GM19324 (cell line): ENCODE measurements at regions not wholly inside any gene's neighbourhood (a gene's known extent, or its start where the extent isn't known, plus 50 kb on each side); places are given as distances from the start of the nearest gene placed in this dataset.
"Not testable (repeated sequence)": the region's sequence is repeated elsewhere in the genome, so short reads cannot be mapped to it uniquely, and the experiment has no call there.

Experiments used
- ATAC-seq: cut with Tn5 transposase; IDR thresholded peaks from one replicate; pipeline ENCODE4 v1.9.1; 2021; ENCODE audit warnings: mild to moderate bottlenecking, moderate library complexity; ENCODE audit not compliant: unreplicated experiment, low FRiP score

- no peak for ATAC-seq
Measured at GRCh38 chr3:94314218-94314883, 251.5 kb downstream of the NSUN3 start.

- no peak for ATAC-seq
Measured at GRCh38 chr3:94317017-94317416, 254.2 kb downstream of the NSUN3 start.

GRCh38 chr3:94323596-94323995, 260.7 kb downstream of the NSUN3 start:
- no peak for ATAC-seq

- ATAC-seq, result no peak
Measured at GRCh38 chr3:94331831-94332230, 269.0 kb downstream of the NSUN3 start.

GRCh38 chr3:94336046-94336753, 273.3 kb downstream of the NSUN3 start:
- no peak for ATAC-seq

GRCh38 chr3:94345101-94345500, 282.2 kb downstream of the NSUN3 start:
- no peak for ATAC-seq

GRCh38 chr3:94349310-94349878, 286.5 kb downstream of the NSUN3 start:
- ATAC-seq, result no peak

GRCh38 chr3:94356581-94356980, 293.7 kb downstream of the NSUN3 start:
- no peak for ATAC-seq

- ATAC-seq, result no peak
Measured at GRCh38 chr3:94359996-94360395, 297.1 kb downstream of the NSUN3 start.

- ATAC-seq, result no peak
Measured at GRCh38 chr3:94360987-94361386, 298.1 kb downstream of the NSUN3 start.

- no peak for ATAC-seq
Measured at GRCh38 chr3:94362393-94362792, 299.5 kb downstream of the NSUN3 start.

GRCh38 chr3:94365006-94365405, 302.1 kb downstream of the NSUN3 start:
- no peak for ATAC-seq

- no peak for ATAC-seq
Measured at GRCh38 chr3:94372026-94372425, 309.2 kb downstream of the NSUN3 start.

GRCh38 chr3:94373456-94373855, 310.6 kb downstream of the NSUN3 start:
- ATAC-seq, result no peak

GRCh38 chr3:94374439-94375161, 311.7 kb downstream of the NSUN3 start:
- no peak for ATAC-seq

GRCh38 chr3:94377123-94377696, 314.3 kb downstream of the NSUN3 start:
- not testable (repeated sequence) for ATAC-seq

GRCh38 chr3:94377863-94378262, 315.0 kb downstream of the NSUN3 start:
- ATAC-seq, result not testable (repeated sequence)

- ATAC-seq, result no peak
Measured at GRCh38 chr3:94378322-94378721, 315.5 kb downstream of the NSUN3 start.

GRCh38 chr3:94379264-94379663, 316.4 kb downstream of the NSUN3 start:
- no peak for ATAC-seq

GRCh38 chr3:94394885-94395284, 332.0 kb downstream of the NSUN3 start:
- no peak for ATAC-seq

- no peak for ATAC-seq
Measured at GRCh38 chr3:94395851-94396250, 333.0 kb downstream of the NSUN3 start.
